ENCODE measurements at regions not wholly inside any gene's neighbourhood (a gene's known extent, or its start where the extent isn't known, plus 50 kb on each side); places are given as distances from the start of the nearest gene placed in this dataset.

GRCh38 chr6:79410806-79411205 is 126.4 kb downstream of the LCA5 start:
- ChIA-PET RAD21 (ENCODE audit: low non-redundant PET in 1 of 2, low total read pairs in 2 of 2, uncharacterized antibody in 2 of 2, unreplicated experiment in 2 of 2) (no interaction called here), POLR2A (no interaction called here), CTCF (no interaction called here)
- ATAC-seq (no peak), DNase-seq (ENCODE audit: low read depth, low spot score) (no peak)
- H3K79me2 ChIP-seq (ENCODE audit: insufficient read depth, low read length), result no peaks in the 10 kb centered on the region
- BruUV-seq (replicated peaks), result no TSS peak
- no peak overlapping the region for H3K4me3 ChIP-seq (replicated peaks in 1 of 2; ENCODE audit: low read depth in 1 of 2, low read length in 2 of 2)
- no peak overlapping the region for H3K4me2 ChIP-seq (ENCODE audit: low read length)
- H3K9ac ChIP-seq (ENCODE audit: low read length), result no peak overlapping the region
- no peaks in the 10 kb centered on the region; a peak in 1 of 4 replicates for H3K4me1 ChIP-seq (ENCODE audit: control insufficient read depth in 1 of 2, insufficient read depth in 2 of 2, low read length in 2 of 2)
- TF ChIP-seq RAD21 (IDR thresholded peaks at IDR 0.05; ENCODE audit: low read depth), result no peak
- TF ChIP-seq EZH2phosphoT487 (IDR thresholded peaks at IDR 0.05; ENCODE audit: borderline replicate concordance), result no peak
- no peak for TF ChIP-seq SRF (IDR thresholded peaks at IDR 0.05; ENCODE audit: low read depth)
- H3K27ac ChIP-seq (ENCODE audit: low read depth, low read length), result no peak overlapping the region
- H2AFZ ChIP-seq (ENCODE audit: low read depth, low read length, poor library complexity, severe bottlenecking), result no peak overlapping the region
- no peaks in the 10 kb centered on the region for H4K20me1 ChIP-seq (ENCODE audit: insufficient read depth)
- intact Hi-C loops (cut with micrococcal nuclease), result no loop called here
- no peaks in the 10 kb centered on the region for H3K36me3 ChIP-seq (ENCODE audit: control insufficient read depth in 1 of 2, insufficient read depth in 2 of 2, low read length in 2 of 2)
- H3K9me2 ChIP-seq (ENCODE audit: insufficient read depth), result no peaks in the 10 kb centered on the region
- no peaks in the 10 kb centered on the region for H3K27me3 ChIP-seq (ENCODE audit: insufficient read depth, low read length)
- H3K9me3 ChIP-seq (ENCODE audit: control insufficient read depth in 1 of 2, insufficient read depth in 1 of 2, low read depth in 1 of 2, low read length in 2 of 2), result no peaks in the 10 kb centered on the region

DNA sequence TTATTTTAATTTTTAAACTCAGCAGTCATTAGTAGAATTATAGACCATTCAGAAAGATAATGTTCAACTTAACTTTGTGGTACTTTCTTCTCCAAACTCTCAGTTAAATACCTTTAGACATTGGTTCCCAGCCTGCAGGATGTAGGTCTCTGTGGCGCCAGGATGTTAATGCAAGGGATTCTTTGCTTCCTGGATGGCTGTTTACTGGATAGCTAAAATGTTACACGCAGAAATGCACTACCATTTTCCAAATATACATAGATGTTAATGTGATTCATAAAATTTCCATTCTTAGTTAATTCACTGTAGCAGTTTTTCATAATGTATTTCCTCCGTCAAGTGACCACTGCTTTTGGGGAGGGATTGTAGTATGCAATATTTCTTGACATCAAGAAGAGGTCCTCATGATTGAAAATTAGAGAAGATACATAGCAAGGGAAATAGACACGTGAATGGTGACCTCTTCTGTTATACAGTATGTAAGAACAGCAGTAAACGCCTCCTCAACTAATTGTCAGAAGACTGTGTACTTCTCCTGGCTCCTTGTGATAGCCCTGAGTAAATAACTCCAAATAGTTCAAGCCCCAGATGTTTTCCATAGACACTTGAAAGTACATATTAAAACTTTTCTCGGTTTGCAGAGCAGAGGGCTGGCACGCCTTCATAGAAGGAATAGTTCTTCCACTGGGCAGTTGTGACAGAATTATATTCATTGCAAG is 128.8 kb downstream of the LCA5 start:
- POLR2A ChIA-PET, result no interaction called here

More for the DNA sequence above, 128.8 kb downstream of the LCA5 start:
- RAD21 ChIA-PET (ENCODE audit: low non-redundant PET in 1 of 2, low total read pairs in 2 of 2, uncharacterized antibody in 2 of 2, unreplicated experiment in 2 of 2), result no interaction called here
- Histone ChIP-seq H3K9me2 (ENCODE audit: insufficient read depth) (no peaks in the 10 kb centered on the region), H3K4me2 (ENCODE audit: low read length) (no peak overlapping the region), H3K27ac (ENCODE audit: low read depth, low read length) (no peak overlapping the region), H3K27me3 (ENCODE audit: insufficient read depth, low read length) (no peaks in the 10 kb centered on the region), H2AFZ (ENCODE audit: low read depth, low read length, poor library complexity, severe bottlenecking) (no peak overlapping the region), H4K20me1 (ENCODE audit: insufficient read depth) (no peaks in the 10 kb centered on the region), H3K79me2 (ENCODE audit: insufficient read depth, low read length) (no peaks in the 10 kb centered on the region), H3K4me1 (ENCODE audit: control insufficient read depth in 1 of 2, insufficient read depth in 2 of 2, low read length in 2 of 2) (no peaks in the 10 kb centered on the region), H3K4me3 (replicated peaks in 1 of 2; ENCODE audit: low read depth in 1 of 2, low read length in 2 of 2) (no peak overlapping the region), H3K36me3 (ENCODE audit: control insufficient read depth in 1 of 2, insufficient read depth in 2 of 2, low read length in 2 of 2) (no peaks in the 10 kb centered on the region), H3K9ac (ENCODE audit: low read length) (no peak overlapping the region), H3K9me3 (ENCODE audit: control insufficient read depth in 1 of 2, insufficient read depth in 1 of 2, low read depth in 1 of 2, low read length in 2 of 2) (no peaks in the 10 kb centered on the region)
- ATAC-seq (no peak), DNase-seq (ENCODE audit: low read depth, low spot score) (no peak)
- no TSS peak for BruUV-seq (replicated peaks)
- CTCF ChIA-PET, result no interaction called here
- intact Hi-C loops (cut with micrococcal nuclease), result no loop called here
- no peak for TF ChIP-seq ZBTB33 (IDR thresholded peaks at IDR 0.05; ENCODE audit: extremely low read depth, insufficient replicate concordance, low read length)
- no peak for TF ChIP-seq ZNF274 (IDR thresholded peaks at IDR 0.05; ENCODE audit: low read depth, low read length)
- no peak for TF ChIP-seq FOSL1 (IDR thresholded peaks at IDR 0.05; ENCODE audit: low read depth)
- TF ChIP-seq JUND (IDR thresholded peaks at IDR 0.05), result no peak
- TF ChIP-seq SIN3A (IDR thresholded peaks at IDR 0.05; ENCODE audit: low read depth), result no peak
- TF ChIP-seq, protein P1, sequence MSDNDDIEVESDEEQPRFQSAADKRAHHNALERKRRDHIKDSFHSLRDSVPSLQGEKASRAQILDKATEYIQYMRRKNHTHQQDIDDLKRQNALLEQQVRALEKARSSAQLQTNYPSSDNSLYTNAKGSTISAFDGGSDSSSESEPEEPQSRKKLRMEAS (IDR thresholded peaks at IDR 0.05), result no peak
- no peak for TF ChIP-seq POLR2AphosphoS5 (IDR thresholded peaks at IDR 0.05; ENCODE audit: low read depth, low read length)
- TF ChIP-seq YY1 (IDR thresholded peaks at IDR 0.05; ENCODE audit: extremely low read depth, insufficient replicate concordance, low read depth, low read length), result no peak
- no peak for TF ChIP-seq SRF (IDR thresholded peaks at IDR 0.05; ENCODE audit: low read depth)
- TF ChIP-seq CBX3 (IDR thresholded peaks at IDR 0.05; ENCODE audit: low read depth), result no peak
- no peak for TF ChIP-seq EZH2 (IDR thresholded peaks at IDR 0.05)
- no peak for TF ChIP-seq ELF1 (IDR thresholded peaks at IDR 0.05; ENCODE audit: borderline replicate concordance, low read depth)
- TF ChIP-seq EZH2phosphoT487 (IDR thresholded peaks at IDR 0.05; ENCODE audit: borderline replicate concordance), result no peak
- no peak for TF ChIP-seq EGR1 (IDR thresholded peaks at IDR 0.05; ENCODE audit: low read depth)
